Natural killer cell (primary cell): ENCODE measurements at regions not wholly inside any gene's neighbourhood (a gene's known extent, or its start where the extent isn't known, plus 50 kb on each side); places are given as distances from the start of the nearest gene placed in this dataset.

Experiments
- ATAC-seq, 3 donors: fragments of 150-1000 bp in 2 of 3; fragments of 200-7000 bp in 1 of 3; cut with Tn5 transposase; 1 replicate in 1 of 3; 2 replicates in 2 of 3; pipeline ENCODE4 v1.10.0; 2021; ENCODE audit warnings: mild to moderate bottlenecking in 2 of 3, moderate library complexity in 2 of 3
- DNase-seq, 2 donors: peaks; one replicate each; pipeline versions ENCODE4 v3.0.0 to v3.0.0-alpha.2; 2013 to 2021; ENCODE audit warnings: mixed read lengths in 1 of 2
- H3K27ac ChIP-seq: one replicate; pipeline ENCODE4 v1.5.1; 2013; ENCODE audit warnings: mild to moderate bottlenecking, low read length
- H3K27me3 ChIP-seq: one replicate; pipeline ENCODE4 v1.6.1; 2013; ENCODE audit warnings: low read length; ENCODE audit not compliant: control insufficient read depth, insufficient read depth
- H3K36me3 ChIP-seq: one replicate; pipeline ENCODE4 v1.6.1; 2013; ENCODE audit warnings: low read length; ENCODE audit not compliant: control insufficient read depth, insufficient read depth
- H3K4me1 ChIP-seq: one replicate; pipeline ENCODE4 v1.6.1; 2013; ENCODE audit warnings: low read length; ENCODE audit not compliant: control insufficient read depth, insufficient read depth
- H3K4me3 ChIP-seq: one replicate; pipeline ENCODE4 v1.5.1; 2013; ENCODE audit warnings: low read length
- H3K9me3 ChIP-seq: one replicate; pipeline ENCODE4 v1.6.1; 2013; ENCODE audit warnings: low read length; ENCODE audit not compliant: control insufficient read depth, insufficient read depth
- H3K27ac Mint-ChIP-seq, 2 donors: one replicate each; pipeline ENCODE4 v1.8.0; 2022; ENCODE audit warnings: mild to moderate bottlenecking in 2 of 2, mixed read lengths in 2 of 2, moderate library complexity in 1 of 2
- H3K27me3 Mint-ChIP-seq, 2 donors: one replicate each; pipeline ENCODE4 v1.8.0; 2022; ENCODE audit warnings: low read depth in 2 of 2, mixed read lengths in 2 of 2
- H3K36me3 Mint-ChIP-seq: one replicate; pipeline ENCODE4 v1.8.0; 2022; ENCODE audit warnings: mixed read lengths
- H3K4me1 Mint-ChIP-seq, 2 donors: one replicate each; pipeline ENCODE4 v1.8.0; 2022; ENCODE audit warnings: mixed read lengths in 2 of 2
- H3K4me3 Mint-ChIP-seq: one replicate; pipeline ENCODE4 v1.8.0; 2022; ENCODE audit warnings: mild to moderate bottlenecking, moderate library complexity, mixed read lengths
- H3K9me3 Mint-ChIP-seq, 2 donors: one replicate each; pipeline ENCODE4 v1.8.0; 2022; ENCODE audit warnings: mixed read lengths in 2 of 2
- CTCF ChIP-seq: fragments of 200-600 bp; IDR thresholded peaks from one replicate; pipeline ENCODE4 v1.8.0; 2022; ENCODE audit warnings: antibody characterized with exemption
- WGBS: methylation state at CpG from one replicate; pipeline ENCODE4 v1.1.7; 2013; ENCODE audit warnings: missing lambda C conversion rate; ENCODE audit not compliant: insufficient coverage; 5-methylcytosine and 5-hydroxymethylcytosine counted together
- intact Hi-C: fragments of 100-400 bp; cut with micrococcal nuclease; formaldehyde crosslinking; loops from one replicate; pipeline ENCODE4 v1.14.2; 2022

DNA sequence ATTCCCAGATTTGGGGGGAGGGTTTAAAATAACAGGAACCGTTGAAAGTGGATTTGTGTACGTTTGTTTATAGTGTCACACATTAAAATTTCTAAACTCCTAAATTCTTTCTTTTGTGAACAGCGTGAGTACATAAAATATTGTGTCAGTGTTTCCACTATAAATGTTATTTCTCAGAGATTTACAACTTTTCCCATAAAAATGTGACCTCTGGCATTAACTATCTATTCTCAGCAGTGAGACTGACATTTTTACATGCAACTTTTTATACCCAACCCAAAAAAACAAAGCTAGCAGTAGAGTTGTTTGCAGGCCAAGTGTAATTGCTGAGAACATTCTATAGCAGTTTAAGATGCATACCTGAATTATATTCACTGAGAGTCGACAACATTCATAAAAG is 757.0 kb upstream of the ADAMTS16 start:
- H3K4me3 Mint-ChIP-seq, result no peak overlapping the region
- ATAC-seq, result no peak
- DNase-seq, result no peak

GRCh38 chr5:4383518-4384198 is 756.5 kb upstream of the ADAMTS16 start:
- WGBS, result 71% methylated on average over 6 of the region's 7 CpGs
- H3K4me1 ChIP-seq, result no peaks in the 10 kb centered on the region
- no peak overlapping the region for H3K27ac Mint-ChIP-seq
- intact Hi-C loops, result no loop called here
- no peaks in the 10 kb centered on the region for H3K36me3 ChIP-seq
- H3K27me3 Mint-ChIP-seq, result no peaks in the 10 kb centered on the region
- H3K4me3 Mint-ChIP-seq, result no peak overlapping the region
- DNase-seq, result no peak
- H3K27ac ChIP-seq, result no peak overlapping the region
- no peaks in the 10 kb centered on the region for H3K27me3 ChIP-seq
- H3K9me3 Mint-ChIP-seq, result no peaks in the 10 kb centered on the region
- no peaks in the 10 kb centered on the region for H3K4me1 Mint-ChIP-seq
- no peak for ATAC-seq
- no peaks in the 10 kb centered on the region for H3K36me3 Mint-ChIP-seq
- no peak overlapping the region for H3K4me3 ChIP-seq
- no peak for TF ChIP-seq CTCF
- H3K9me3 ChIP-seq, result no peaks in the 10 kb centered on the region

More for the DNA sequence above, 757.0 kb upstream of the ADAMTS16 start:
- Histone ChIP-seq H3K4me1 (no peaks in the 10 kb centered on the region), H3K4me3 (no peak overlapping the region), H3K27ac (no peak overlapping the region), H3K36me3 (no peaks in the 10 kb centered on the region), H3K9me3 (no peaks in the 10 kb centered on the region), H3K27me3 (no peaks in the 10 kb centered on the region)
- TF ChIP-seq CTCF, result no peak
- H3K27ac Mint-ChIP-seq, result no peak overlapping the region
- no peaks in the 10 kb centered on the region for H3K4me1 Mint-ChIP-seq
- 72% methylated on average over 2 of the region's 4 CpGs for WGBS
- H3K36me3 Mint-ChIP-seq, result no peaks in the 10 kb centered on the region
- intact Hi-C loops, result no loop called here
- H3K9me3 Mint-ChIP-seq, result no peaks in the 10 kb centered on the region
- no peaks in the 10 kb centered on the region for H3K27me3 Mint-ChIP-seq

DNA sequence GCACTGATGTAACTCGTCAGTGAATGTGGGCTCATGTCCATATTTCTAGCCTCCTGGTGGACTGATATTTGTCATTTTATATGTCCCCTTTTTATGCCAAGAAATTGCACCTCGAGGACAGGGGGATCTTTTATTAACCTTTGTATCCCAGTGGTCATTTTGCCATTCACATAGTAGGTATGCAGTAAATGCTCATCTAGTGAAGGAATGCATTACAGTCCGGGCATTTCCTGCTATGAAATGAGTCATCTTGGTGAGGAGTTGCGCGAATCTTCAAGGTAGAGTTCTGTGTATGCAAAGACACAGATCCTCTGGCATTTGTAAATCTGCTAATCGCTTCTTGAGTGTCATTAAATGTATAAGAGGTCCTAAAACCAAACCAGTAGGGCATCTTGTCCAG is 755.5 kb upstream of the ADAMTS16 start:
- Mint-ChIP-seq H3K36me3 (no peaks in the 10 kb centered on the region), H3K9me3 (no peaks in the 10 kb centered on the region), H3K27me3 (no peaks in the 10 kb centered on the region), H3K4me1 (no peaks in the 10 kb centered on the region), H3K4me3 (no peak overlapping the region), H3K27ac (no peak overlapping the region)
- no peak for ATAC-seq
- Histone ChIP-seq H3K4me3 (no peak overlapping the region), H3K9me3 (no peaks in the 10 kb centered on the region), H3K27ac (no peak overlapping the region), H3K4me1 (no peaks in the 10 kb centered on the region), H3K27me3 (no peaks in the 10 kb centered on the region), H3K36me3 (no peaks in the 10 kb centered on the region)
- intact Hi-C loops, result no loop called here
- 86% methylated on average over 6 of the region's 6 CpGs for WGBS
- TF ChIP-seq CTCF, result no peak
- DNase-seq, result no peak

GRCh38 chr5:4386152-4386551 is 754.0 kb upstream of the ADAMTS16 start:
- no peaks in the 10 kb centered on the region for H3K9me3 Mint-ChIP-seq
- Histone ChIP-seq H3K27ac (no peak overlapping the region), H3K36me3 (no peaks in the 10 kb centered on the region), H3K4me3 (no peak overlapping the region), H3K4me1 (no peaks in the 10 kb centered on the region), H3K9me3 (no peaks in the 10 kb centered on the region), H3K27me3 (no peaks in the 10 kb centered on the region)
- DNase-seq, result no peak
- intact Hi-C loops, result no loop called here
- H3K27ac Mint-ChIP-seq, result no peak overlapping the region
- no CpG with 5 or more reads among the region's 1 CpG for WGBS
- H3K27me3 Mint-ChIP-seq, result no peaks in the 10 kb centered on the region
- no peak for TF ChIP-seq CTCF
- H3K36me3 Mint-ChIP-seq, result no peaks in the 10 kb centered on the region
- H3K4me1 Mint-ChIP-seq, result no peaks in the 10 kb centered on the region
- no peak overlapping the region for H3K4me3 Mint-ChIP-seq
- ATAC-seq, result no peak
